ENCODE measurements at regions not wholly inside any gene's neighbourhood (a gene's known extent, or its start where the extent isn't known, plus 50 kb on each side); places are given as distances from the start of the nearest gene placed in this dataset.

- CTCF ChIA-PET = no interaction called here
These were observed 444.7 kb upstream of the RPS6KA3 start for GRCh38 chrX:20711366-20711765.

More at GRCh38 chrX:20711366-20711765, 444.7 kb upstream of the RPS6KA3 start:
- ChIA-PET POLR2A (no interaction called here), RAD21 (ENCODE audit: low non-redundant PET in 1 of 2, low total read pairs in 2 of 2, uncharacterized antibody in 2 of 2, unreplicated experiment in 2 of 2) (no interaction called here)
- no peaks in the 10 kb centered on the region for H3K9me3 ChIP-seq (ENCODE audit: control insufficient read depth in 1 of 2, insufficient read depth in 1 of 2, low read depth in 1 of 2, low read length in 2 of 2)
- H4K20me1 ChIP-seq (ENCODE audit: insufficient read depth) = no peaks in the 10 kb centered on the region
- no peak overlapping the region for H3K27ac ChIP-seq (ENCODE audit: low read depth, low read length)
- H3K9ac ChIP-seq (ENCODE audit: low read length) = no peak overlapping the region
- BruUV-seq (replicated peaks) = no TSS peak
- intact Hi-C loops (cut with micrococcal nuclease) = no loop called here
- H3K4me1 ChIP-seq (ENCODE audit: control insufficient read depth in 1 of 2, insufficient read depth in 2 of 2, low read length in 2 of 2) = no peaks in the 10 kb centered on the region
- H3K36me3 ChIP-seq (ENCODE audit: control insufficient read depth in 1 of 2, insufficient read depth in 2 of 2, low read length in 2 of 2) = no peaks in the 10 kb centered on the region
- H3K9me2 ChIP-seq (ENCODE audit: insufficient read depth) = no peaks in the 10 kb centered on the region
- no peaks in the 10 kb centered on the region for H3K27me3 ChIP-seq (ENCODE audit: insufficient read depth, low read length)
- H3K79me2 ChIP-seq (ENCODE audit: insufficient read depth, low read length) = no peaks in the 10 kb centered on the region
- ATAC-seq (no peak), DNase-seq (ENCODE audit: low read depth, low spot score) (no peak)
- H3K4me3 ChIP-seq (replicated peaks in 1 of 2; ENCODE audit: low read depth in 1 of 2, low read length in 2 of 2) = no peak overlapping the region
- TF ChIP-seq SP1 (IDR thresholded peaks at IDR 0.05; ENCODE audit: low read depth) (no peak), POLR2AphosphoS5 (IDR thresholded peaks at IDR 0.05; ENCODE audit: low read depth, low read length) (no peak), ZNF274 (IDR thresholded peaks at IDR 0.05; ENCODE audit: low read depth, low read length) (no peak), ELF1 (IDR thresholded peaks at IDR 0.05; ENCODE audit: borderline replicate concordance, low read depth) (no peak), EZH2 (IDR thresholded peaks at IDR 0.05) (no peak), RAD21 (IDR thresholded peaks at IDR 0.05; ENCODE audit: low read depth) (no peak), CEBPB (IDR thresholded peaks at IDR 0.05; ENCODE audit: low read depth) (no peak), JUND (IDR thresholded peaks at IDR 0.05) (no peak), ZFX (IDR thresholded peaks at IDR 0.05) (no peak), POLR2A (IDR thresholded peaks at IDR 0.05; ENCODE audit: borderline replicate concordance, extremely low read depth, insufficient read depth, insufficient read length) (no peak), CTCF (IDR thresholded peaks at IDR 0.05 in 2 of 3, conservative IDR thresholded peaks at IDR 0.05 in 1 of 3; ENCODE audit: borderline replicate concordance in 1 of 3, insufficient read depth in 1 of 3, low read depth in 2 of 3, low read length in 2 of 3) (no peak), ATF3 (IDR thresholded peaks at IDR 0.05) (no peak), REST (IDR thresholded peaks at IDR 0.05; ENCODE audit: low read depth) (no peak), EZH2phosphoT487 (IDR thresholded peaks at IDR 0.05; ENCODE audit: borderline replicate concordance) (no peak), EGR1 (IDR thresholded peaks at IDR 0.05; ENCODE audit: low read depth) (no peak), TCF7L2 (IDR thresholded peaks at IDR 0.05; ENCODE audit: borderline replicate concordance, extremely low read depth, insufficient read depth, insufficient read length) (no peak)
- TF ChIP-seq, protein P1, sequence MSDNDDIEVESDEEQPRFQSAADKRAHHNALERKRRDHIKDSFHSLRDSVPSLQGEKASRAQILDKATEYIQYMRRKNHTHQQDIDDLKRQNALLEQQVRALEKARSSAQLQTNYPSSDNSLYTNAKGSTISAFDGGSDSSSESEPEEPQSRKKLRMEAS (IDR thresholded peaks at IDR 0.05) = no peak
- TF ChIP-seq, protein P2, sequence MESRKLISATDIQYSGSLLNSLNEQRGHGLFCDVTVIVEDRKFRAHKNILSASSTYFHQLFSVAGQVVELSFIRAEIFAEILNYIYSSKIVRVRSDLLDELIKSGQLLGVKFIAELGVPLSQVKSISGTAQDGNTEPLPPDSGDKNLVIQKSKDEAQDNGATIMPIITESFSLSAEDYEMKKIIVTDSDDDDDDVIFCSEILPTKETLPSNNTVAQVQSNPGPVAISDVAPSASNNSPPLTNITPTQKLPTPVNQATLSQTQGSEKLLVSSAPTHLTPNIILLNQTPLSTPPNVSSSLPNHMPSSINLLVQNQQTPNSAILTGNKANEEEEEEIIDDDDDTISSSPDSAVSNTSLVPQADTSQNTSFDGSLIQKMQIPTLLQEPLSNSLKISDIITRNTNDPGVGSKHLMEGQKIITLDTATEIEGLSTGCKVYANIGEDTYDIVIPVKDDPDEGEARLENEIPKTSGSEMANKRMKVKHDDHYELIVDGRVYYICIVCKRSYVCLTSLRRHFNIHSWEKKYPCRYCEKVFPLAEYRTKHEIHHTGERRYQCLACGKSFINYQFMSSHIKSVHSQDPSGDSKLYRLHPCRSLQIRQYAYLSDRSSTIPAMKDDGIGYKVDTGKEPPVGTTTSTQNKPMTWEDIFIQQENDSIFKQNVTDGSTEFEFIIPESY (IDR thresholded peaks at IDR 0.05; ENCODE audit: extremely low read depth, insufficient replicate concordance, low read length) = no peak
- no peak overlapping the region for H3K4me2 ChIP-seq (ENCODE audit: low read length)
- H2AFZ ChIP-seq (ENCODE audit: low read depth, low read length, poor library complexity, severe bottlenecking) = no peak overlapping the region
